K562 (cell line): ENCODE measurements at regions not wholly inside any gene's neighbourhood (a gene's known extent, or its start where the extent isn't known, plus 50 kb on each side); places are given as distances from the start of the nearest gene placed in this dataset.

ENCODE experiments used
- C11orf30 ChIP-seq: fragments of 450-650 bp; IDR thresholded peaks from 2 replicates; pipeline ENCODE4 v1.6.1; 2016; ENCODE audit warnings: low read depth, mild to moderate bottlenecking
- DACH1 ChIP-seq: fragments of 450-650 bp; IDR thresholded peaks from 2 replicates; pipeline ENCODE4 v1.6.1; 2018; ENCODE audit not compliant: partially characterized antibody
- FOXA3 ChIP-seq, 2 experiments: fragments of 450-650 bp in 1 of 2; sonication (generic) in 1 of 2; formaldehyde crosslinking; IDR thresholded peaks in 1 of 2; conservative IDR thresholded peaks in 1 of 2; 2 replicates each; pipeline versions ENCODE4 v1.4.0 to v1.8.0; 2020 to 2022; ENCODE audit warnings: mild to moderate bottlenecking in 2 of 2, missing genetic modification reagents in 1 of 2
- GATAD2A ChIP-seq: fragments of 450-650 bp; IDR thresholded peaks from 2 replicates; pipeline ENCODE4 v1.6.1; 2017
- HDAC6 ChIP-seq: IDR thresholded peaks from 2 replicates; pipeline ENCODE4 v1.6.1; 2012; ENCODE audit warnings: low read depth, mild to moderate bottlenecking, control low read depth, inconsistent platforms, low read length, moderate library complexity
- JUN ChIP-seq, 2 experiments: sonication (generic) in 1 of 2; formaldehyde crosslinking in 1 of 2; IDR thresholded peaks; 2 replicates each; pipeline versions ENCODE4 v1.6.1 to v1.8.0; 2012 to 2022; ENCODE audit warnings: borderline replicate concordance in 2 of 2, mild to moderate bottlenecking in 2 of 2, improper control_type of control experiment in 1 of 2, low read depth in 1 of 2, low read length in 1 of 2, missing genetic modification reagents in 1 of 2
- JUNB ChIP-seq: fragments of 450-650 bp; formaldehyde crosslinking; conservative IDR thresholded peaks from 2 replicates; pipeline ENCODE4 v1.4.0; 2020; ENCODE audit warnings: mild to moderate bottlenecking
- KLF10 ChIP-seq: fragments of 250-450 bp; sonication (Bioruptor Pico); IDR thresholded peaks from 2 replicates; pipeline ENCODE4 v1.6.1; 2021; ENCODE audit warnings: matching md5 sums
- KLF13 ChIP-seq: fragments of 450-650 bp; IDR thresholded peaks from 2 replicates; pipeline ENCODE4 v1.6.1; 2016; ENCODE audit warnings: missing genetic modification characterization, low read depth, mild to moderate bottlenecking, missing compliant biosample characterization, moderate library complexity, borderline replicate concordance
- MAFG ChIP-seq: fragments of 450-650 bp; conservative IDR thresholded peaks from 2 replicates; pipeline ENCODE4 v1.6.1; 2016; ENCODE audit warnings: missing genetic modification characterization, missing compliant biosample characterization
- MCM3 ChIP-seq: fragments of 450-650 bp; IDR thresholded peaks from 2 replicates; pipeline ENCODE4 v1.6.1; 2016
- NCOR1 ChIP-seq: fragments of 450-650 bp; IDR thresholded peaks from 2 replicates; pipeline ENCODE4 v1.6.1; 2016; ENCODE audit warnings: mild to moderate bottlenecking, moderate library complexity
- NR1H2 ChIP-seq: sonication (generic); formaldehyde crosslinking; IDR thresholded peaks from 2 replicates; pipeline ENCODE4 v1.4.0; 2020; ENCODE audit warnings: mild to moderate bottlenecking, missing genetic modification reagents
- PCBP1 ChIP-seq: fragments of 200-400 bp; formaldehyde crosslinking; IDR thresholded peaks from 2 replicates; pipeline ENCODE4 v1.6.1; 2018; ENCODE audit warnings: mild to moderate bottlenecking, low read depth, low read length; ENCODE audit not compliant: poor library complexity, severe bottlenecking
- PTBP1 ChIP-seq: fragments of 200-400 bp; formaldehyde crosslinking; IDR thresholded peaks from 2 replicates; pipeline ENCODE4 v1.6.1; 2017; ENCODE audit warnings: low read depth, low read length
- PTRF ChIP-seq: fragments of 450-650 bp; IDR thresholded peaks from 2 replicates; pipeline ENCODE4 v1.6.1; 2016; ENCODE audit warnings: mild to moderate bottlenecking, missing genetic modification characterization, missing compliant biosample characterization
- RFX5 ChIP-seq: IDR thresholded peaks from 2 replicates; pipeline ENCODE4 v1.6.1; 2011; ENCODE audit warnings: low read depth, mild to moderate bottlenecking, improper control_type of control experiment, low read length
- RFX7 ChIP-seq: fragments of 250-450 bp; sonication (Bioruptor Pico); IDR thresholded peaks from 2 replicates; pipeline ENCODE4 v1.5.1; 2021; ENCODE audit warnings: mild to moderate bottlenecking
- SETDB1 ChIP-seq: IDR thresholded peaks from one replicate; pipeline ENCODE4 v1.6.1; 2012; ENCODE audit warnings: low read length, control low read depth, inconsistent platforms
- SREBF1 ChIP-seq: fragments of 150-350 bp; IDR thresholded peaks from 2 replicates; pipeline ENCODE4 v1.6.1; 2014; ENCODE audit warnings: antibody characterized with exemption, low read depth, low read length, borderline replicate concordance
- TCF7 ChIP-seq: sonication (generic); IDR thresholded peaks from 2 replicates; pipeline ENCODE4 v1.6.1; 2016; ENCODE audit warnings: antibody characterized with exemption, borderline replicate concordance
- TGIF2 ChIP-seq: sonication (generic); formaldehyde crosslinking; IDR thresholded peaks from 2 replicates; pipeline ENCODE4 v1.8.1; 2022; ENCODE audit warnings: mild to moderate bottlenecking, missing genetic modification reagents, moderate library complexity
- TRIM24 ChIP-seq, 2 experiments: fragments of 450-650 bp; IDR thresholded peaks; 2 replicates each; pipeline ENCODE4 v1.6.1; 2016
- USF2 ChIP-seq: sonication (generic); formaldehyde crosslinking; IDR thresholded peaks from 2 replicates; pipeline ENCODE4 v1.5.0; 2020; ENCODE audit warnings: missing genetic modification reagents
- YBX1 ChIP-seq: fragments of 450-650 bp; IDR thresholded peaks from 2 replicates; pipeline ENCODE4 v1.7.1; 2016; ENCODE audit warnings: mild to moderate bottlenecking
- ZBTB17 ChIP-seq: fragments of 450-650 bp; formaldehyde crosslinking; IDR thresholded peaks from 2 replicates; pipeline ENCODE4 v1.4.0; 2020; ENCODE audit warnings: mild to moderate bottlenecking
- ZC3H11A ChIP-seq: IDR thresholded peaks from 2 replicates; pipeline ENCODE4 v1.6.1; 2012; ENCODE audit warnings: low read depth, low read length, improper control_type of control experiment
- ZNF184 ChIP-seq: sonication (generic); formaldehyde crosslinking; IDR thresholded peaks from 2 replicates; pipeline ENCODE4 v1.5.0; 2020; ENCODE audit warnings: missing genetic modification reagents
- ZNF224 ChIP-seq: sonication (generic); formaldehyde crosslinking; IDR thresholded peaks from 2 replicates; pipeline ENCODE4 v1.8.0; 2022; ENCODE audit warnings: mild to moderate bottlenecking, missing genetic modification reagents
- ZNF23 ChIP-seq: fragments of 250-450 bp; sonication (Bioruptor Pico); IDR thresholded peaks from 2 replicates; pipeline ENCODE4 v1.4.0; 2020; ENCODE audit warnings: mild to moderate bottlenecking
- ZNF24 ChIP-seq: fragments of 450-650 bp; IDR thresholded peaks from 2 replicates; pipeline ENCODE4 v1.6.1; 2016
- ZNF76 ChIP-seq: fragments of 250-450 bp; sonication (Bioruptor Pico); IDR thresholded peaks from 2 replicates; pipeline ENCODE4 v1.4.0; 2020; ENCODE audit warnings: mild to moderate bottlenecking, moderate library complexity, borderline replicate concordance
- TF ChIP-seq, protein P1 (sequence below): IDR thresholded peaks from 2 replicates; pipeline ENCODE4 v1.6.1; 2012; ENCODE audit warnings: low read depth, low read length, improper control_type of control experiment, borderline replicate concordance

DNA sequence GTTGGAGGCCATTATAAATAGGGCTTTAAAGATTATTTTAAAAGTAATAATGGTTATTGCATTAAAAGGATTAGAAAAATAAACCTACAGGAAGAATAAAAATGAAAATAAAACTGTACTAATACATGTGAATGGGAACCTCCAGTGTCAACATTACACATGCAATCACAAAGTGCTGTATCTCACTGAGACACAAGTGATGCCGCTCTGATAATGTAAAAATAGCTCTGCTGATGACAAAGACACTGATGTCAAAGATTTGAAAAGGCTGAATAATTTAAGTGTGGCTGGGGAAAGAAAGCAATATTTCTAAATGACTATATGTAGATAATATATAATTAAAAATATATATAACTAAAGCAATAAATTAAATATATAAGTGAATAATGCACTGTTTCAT, 129.1 kb upstream of the RAP2B start (continued):
- TF ChIP-seq, protein P1, sequence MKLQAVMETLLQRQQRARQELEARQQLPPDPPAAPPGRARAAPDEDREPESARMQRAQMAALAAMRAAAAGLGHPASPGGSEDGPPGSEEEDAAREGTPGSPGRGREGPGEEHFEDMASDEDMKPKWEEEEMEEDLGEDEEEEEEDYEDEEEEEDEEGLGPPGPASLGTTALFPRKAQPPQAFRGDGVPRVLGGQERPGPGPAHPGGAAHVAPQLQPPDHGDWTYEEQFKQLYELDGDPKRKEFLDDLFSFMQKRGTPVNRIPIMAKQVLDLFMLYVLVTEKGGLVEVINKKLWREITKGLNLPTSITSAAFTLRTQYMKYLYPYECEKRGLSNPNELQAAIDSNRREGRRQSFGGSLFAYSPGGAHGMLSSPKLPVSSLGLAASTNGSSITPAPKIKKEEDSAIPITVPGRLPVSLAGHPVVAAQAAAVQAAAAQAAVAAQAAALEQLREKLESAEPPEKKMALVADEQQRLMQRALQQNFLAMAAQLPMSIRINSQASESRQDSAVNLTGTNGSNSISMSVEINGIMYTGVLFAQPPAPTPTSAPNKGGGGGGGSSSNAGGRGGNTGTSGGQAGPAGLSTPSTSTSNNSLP = 0 out of 2 replicates have a peak, but pooled peaks have one; percentile 21
- peak in 1 of 2 experiments; percentile 52; a peak in 1 of 4 replicates for TF ChIP-seq FOXA3 (CRISPR knock-in tag; conservative IDR thresholded peaks at IDR 0.05 in 1 of 2, IDR thresholded peaks at IDR 0.05 in 1 of 2)
- TF ChIP-seq HDAC6 = no peak
- no peak for TF ChIP-seq NR1H2 (CRISPR knock-in tag)
- TF ChIP-seq RFX7 (CRISPR knock-in tag) = no peak
- no peak for TF ChIP-seq SETDB1
- no peak for TF ChIP-seq C11orf30
- TF ChIP-seq ZC3H11A = no peak
- TF ChIP-seq DACH1 = no peak
- TF ChIP-seq TCF7 = no peak
- TF ChIP-seq ZNF76 (CRISPR knock-in tag) = no peak
- peak; percentile 69 for TF ChIP-seq NCOR1
- TF ChIP-seq JUNB (CRISPR knock-in tag) = no peak
- no peak for TF ChIP-seq GATAD2A
- no peak for TF ChIP-seq TGIF2 (CRISPR knock-in tag)
- no peak for TF ChIP-seq YBX1
- no peak for TF ChIP-seq PTBP1
- TF ChIP-seq ZNF224 = no peak
- TF ChIP-seq ZNF24 = no peak
- no peak for TF ChIP-seq MCM3
- no peak for TF ChIP-seq PCBP1
- TF ChIP-seq SREBF1 = no peak
- no peak for TF ChIP-seq USF2 (CRISPR knock-in tag)
- no peak for TF ChIP-seq TRIM24 (IDR thresholded peaks at IDR 0.05)
- no peak for TF ChIP-seq KLF10 (CRISPR knock-in tag)
- no peak for TF ChIP-seq MAFG
- TF ChIP-seq PTRF (tag) = no peak
- TF ChIP-seq ZBTB17 (CRISPR knock-in tag) = no peak
- no peak for TF ChIP-seq ZNF23 (CRISPR knock-in tag)
- TF ChIP-seq JUN (IDR thresholded peaks at IDR 0.05; ENCODE audit: borderline replicate concordance, low read depth, low read length) = no peak
- no peak for TF ChIP-seq JUN (CRISPR knock-in tag; IDR thresholded peaks at IDR 0.05; ENCODE audit: borderline replicate concordance)
- no peak for TF ChIP-seq ZNF184 (CRISPR knock-in tag)
- TF ChIP-seq KLF13 (tag) = no peak
- TF ChIP-seq RFX5 = no peak
